ENCODE measurements at regions not wholly inside any gene's neighbourhood (a gene's known extent, or its start where the extent isn't known, plus 50 kb on each side); places are given as distances from the start of the nearest gene placed in this dataset.

DNA sequence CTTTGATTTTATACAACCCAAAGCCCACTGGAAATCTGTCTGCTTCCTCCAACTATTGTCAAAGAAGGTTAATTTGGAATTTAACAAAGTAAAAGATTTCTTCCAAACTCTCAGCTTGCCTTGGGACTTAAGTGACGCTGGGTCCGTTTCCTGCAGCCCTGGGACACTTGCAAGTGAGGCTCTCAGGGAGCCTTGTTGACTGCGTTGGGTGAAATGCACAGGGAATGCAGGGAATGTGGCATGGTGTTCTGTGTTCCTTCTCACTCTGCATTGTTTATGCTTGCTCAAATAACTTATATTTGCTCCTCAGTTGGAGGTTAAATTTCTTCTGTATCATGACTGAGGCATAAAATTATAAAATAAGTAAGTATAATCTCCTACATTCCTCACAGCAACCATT, 60.9 kb upstream of the TJP1 start:
- 65 to 85% methylated on average over 3 of the region's 3 CpGs for WGBS, 2 donors
- H3K27ac ChIP-seq: peak overlapping the region; percentile 36 to 66 (median 62)
- no peaks in the 10 kb centered on the region for H3K9me3 ChIP-seq
- H3K36me3 ChIP-seq: no peaks in the 10 kb centered on the region
- no peak for DNase-seq
- no peak overlapping the region for H3K4me3 ChIP-seq
- peaks cover 0 to 51% (median 38%) of the 10 kb centered on the region in 4 donors for H3K4me1 ChIP-seq
- no peaks in the 10 kb centered on the region for H3K27me3 ChIP-seq
- intact Hi-C loops (cut with DNase I): no loop called here
- TF ChIP-seq EP300 (IDR thresholded peaks at IDR 0.05) (no peak), POLR2AphosphoS5 (IDR thresholded peaks at IDR 0.05) (peak in 1 of 4 donors; percentile 49)

DNA sequence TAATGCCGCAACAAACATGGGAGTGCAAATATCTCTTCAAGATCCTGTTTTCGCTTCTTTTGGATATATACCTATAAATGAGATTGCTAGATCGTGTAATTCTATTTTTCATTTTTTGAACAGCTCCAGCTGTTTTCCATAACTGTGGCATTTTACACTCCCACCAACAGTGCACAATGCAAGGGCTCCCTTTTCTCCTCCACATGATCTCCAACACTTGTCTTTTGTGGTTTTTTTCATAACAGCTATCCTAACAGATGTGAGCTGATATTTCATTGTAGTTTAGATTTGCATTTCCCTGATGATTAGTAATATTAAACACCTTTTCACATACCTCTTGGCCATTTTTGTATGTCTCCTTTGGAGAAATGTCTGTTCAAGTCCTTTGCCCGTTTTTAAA, 58.6 kb upstream of the TJP1 start:
- intact Hi-C loops (cut with DNase I): no loop called here
- Histone ChIP-seq H3K9me3 (no peaks in the 10 kb centered on the region), H3K27me3 (no peaks in the 10 kb centered on the region), H3K36me3 (no peaks in the 10 kb centered on the region), H3K4me1 (peaks cover 0 to 42% (median 38%) of the 10 kb centered on the region in 4 donors), H3K4me3 (no peak overlapping the region), H3K27ac (no peak overlapping the region)
- no peak for DNase-seq
- 89 to 92% methylated on average over 4 of the region's 4 CpGs for WGBS, 2 donors
- TF ChIP-seq POLR2AphosphoS5 (IDR thresholded peaks at IDR 0.05) (no peak), POLR2A (IDR thresholded peaks at IDR 0.05) (no peak), EP300 (IDR thresholded peaks at IDR 0.05) (no peak)
- TF ChIP-seq, protein P1, sequence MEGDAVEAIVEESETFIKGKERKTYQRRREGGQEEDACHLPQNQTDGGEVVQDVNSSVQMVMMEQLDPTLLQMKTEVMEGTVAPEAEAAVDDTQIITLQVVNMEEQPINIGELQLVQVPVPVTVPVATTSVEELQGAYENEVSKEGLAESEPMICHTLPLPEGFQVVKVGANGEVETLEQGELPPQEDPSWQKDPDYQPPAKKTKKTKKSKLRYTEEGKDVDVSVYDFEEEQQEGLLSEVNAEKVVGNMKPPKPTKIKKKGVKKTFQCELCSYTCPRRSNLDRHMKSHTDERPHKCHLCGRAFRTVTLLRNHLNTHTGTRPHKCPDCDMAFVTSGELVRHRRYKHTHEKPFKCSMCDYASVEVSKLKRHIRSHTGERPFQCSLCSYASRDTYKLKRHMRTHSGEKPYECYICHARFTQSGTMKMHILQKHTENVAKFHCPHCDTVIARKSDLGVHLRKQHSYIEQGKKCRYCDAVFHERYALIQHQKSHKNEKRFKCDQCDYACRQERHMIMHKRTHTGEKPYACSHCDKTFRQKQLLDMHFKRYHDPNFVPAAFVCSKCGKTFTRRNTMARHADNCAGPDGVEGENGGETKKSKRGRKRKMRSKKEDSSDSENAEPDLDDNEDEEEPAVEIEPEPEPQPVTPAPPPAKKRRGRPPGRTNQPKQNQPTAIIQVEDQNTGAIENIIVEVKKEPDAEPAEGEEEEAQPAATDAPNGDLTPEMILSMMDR (IDR thresholded peaks at IDR 0.05): no peak

DNA sequence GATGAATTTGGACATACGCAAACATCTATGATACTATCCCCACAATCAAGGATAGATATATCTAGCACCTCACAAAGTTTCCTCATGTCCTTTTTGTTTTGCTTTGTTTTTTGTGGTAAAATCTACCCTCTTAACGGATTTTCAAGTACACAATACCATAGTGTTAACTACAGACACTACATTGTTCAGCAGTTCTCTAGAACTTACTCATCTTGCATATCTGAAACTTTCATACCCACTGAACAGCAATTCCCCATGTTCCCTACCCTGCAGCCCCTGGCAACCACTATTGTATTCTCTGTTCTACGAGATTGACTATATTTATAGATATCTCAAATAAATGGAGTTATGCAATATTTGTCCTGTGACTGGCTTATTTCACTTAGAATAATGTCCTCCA, 58.1 kb upstream of the TJP1 start:
- no peaks in the 10 kb centered on the region for H3K36me3 ChIP-seq
- TF ChIP-seq POLR2A (IDR thresholded peaks at IDR 0.05) (no peak), EP300 (IDR thresholded peaks at IDR 0.05) (no peak), POLR2AphosphoS5 (IDR thresholded peaks at IDR 0.05) (no peak)
- TF ChIP-seq, protein P1 (IDR thresholded peaks at IDR 0.05): no peak
- peaks cover 0 to 38% (median 36%) of the 10 kb centered on the region in 4 donors for H3K4me1 ChIP-seq
- H3K9me3 ChIP-seq: no peaks in the 10 kb centered on the region
- DNase-seq: no peak
- H3K4me3 ChIP-seq: no peak overlapping the region
- no peak overlapping the region for H3K27ac ChIP-seq
- no peaks in the 10 kb centered on the region for H3K27me3 ChIP-seq
- WGBS, 2 donors: 76 to 78% methylated on average over 3 of the region's 3 CpGs
- intact Hi-C loops (cut with DNase I): no loop called here

DNA sequence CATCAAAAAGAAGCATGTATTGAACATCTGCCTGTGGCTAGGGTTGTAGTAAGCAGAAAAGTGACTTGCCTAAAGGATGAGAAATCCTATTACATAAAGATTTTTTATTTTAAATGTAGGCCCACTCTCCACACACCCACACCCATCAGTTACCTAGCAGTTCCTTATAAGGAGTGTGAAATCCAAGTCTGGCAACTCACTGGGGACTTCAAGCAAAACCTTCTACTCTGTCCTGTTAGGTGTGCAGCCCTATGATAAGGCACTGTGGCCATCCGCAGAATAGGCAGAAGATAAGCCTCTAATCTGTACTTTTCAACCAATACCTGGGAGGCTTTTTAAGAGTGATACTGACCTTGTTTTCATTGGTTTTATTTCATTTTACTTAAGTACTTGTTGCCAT, 52.7 kb upstream of the TJP1 start:
- WGBS, 2 donors: 97 to 98% methylated on average over 1 of the region's 1 CpG
- Histone ChIP-seq H3K36me3 (no peaks in the 10 kb centered on the region), H3K4me3 (no peak overlapping the region), H3K27ac (no peak overlapping the region), H3K9me3 (no peaks in the 10 kb centered on the region), H3K4me1 (peaks cover 0 to 35% (median 28%) of the 10 kb centered on the region in 4 donors), H3K27me3 (no peaks in the 10 kb centered on the region)
- DNase-seq: no peak
- TF ChIP-seq, protein P1 (IDR thresholded peaks at IDR 0.05): no peak
- TF ChIP-seq POLR2A (IDR thresholded peaks at IDR 0.05): no peak
- no peak for TF ChIP-seq EP300 (IDR thresholded peaks at IDR 0.05)
- TF ChIP-seq POLR2AphosphoS5 (IDR thresholded peaks at IDR 0.05): no peak
- intact Hi-C loops (cut with DNase I): no loop called here

DNA sequence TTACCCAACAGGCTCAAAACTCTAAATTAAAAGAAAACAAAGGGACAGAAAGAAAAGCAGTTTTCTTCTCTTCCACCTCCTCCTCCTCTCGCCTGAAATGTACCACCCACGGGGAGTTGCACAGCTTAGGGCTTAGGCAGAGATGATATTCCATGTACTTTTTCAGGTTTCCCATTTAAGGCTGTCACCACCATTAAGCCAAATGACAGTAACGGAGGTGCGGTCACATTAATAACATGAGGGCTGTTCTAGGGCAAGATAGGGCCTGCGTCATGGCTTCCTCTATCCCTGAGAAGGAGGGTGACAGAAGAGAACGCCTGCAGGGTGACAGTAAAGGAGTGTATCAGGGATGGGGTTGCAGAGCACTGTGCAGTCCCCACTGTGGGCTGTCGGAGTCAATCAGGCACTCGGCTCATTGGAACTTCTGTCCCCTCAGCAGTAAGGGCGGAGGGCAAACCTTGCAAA, 51.7 kb upstream of the TJP1 start:
- 93 to 95% methylated on average over 9 of the region's 9 CpGs for WGBS, 2 donors
- no peak for DNase-seq
- peaks cover 0 to 37% (median 31%) of the 10 kb centered on the region in 4 donors for H3K4me1 ChIP-seq
- no peaks in the 10 kb centered on the region for H3K9me3 ChIP-seq
- no peak overlapping the region for H3K4me3 ChIP-seq
- no peak overlapping the region for H3K27ac ChIP-seq
- TF ChIP-seq EP300 (IDR thresholded peaks at IDR 0.05) (no peak), POLR2A (IDR thresholded peaks at IDR 0.05) (no peak), POLR2AphosphoS5 (IDR thresholded peaks at IDR 0.05) (no peak)
- TF ChIP-seq, protein P1 (IDR thresholded peaks at IDR 0.05): no peak
- H3K27me3 ChIP-seq: no peaks in the 10 kb centered on the region
- H3K36me3 ChIP-seq: no peaks in the 10 kb centered on the region
- intact Hi-C loops (cut with DNase I): no loop called here

All from sigmoid colon (tissue), 6 donors.